ENCODE measurements at regions not wholly inside any gene's neighbourhood (a gene's known extent, or its start where the extent isn't known, plus 50 kb on each side); places are given as distances from the start of the nearest gene placed in this dataset.

DNA sequence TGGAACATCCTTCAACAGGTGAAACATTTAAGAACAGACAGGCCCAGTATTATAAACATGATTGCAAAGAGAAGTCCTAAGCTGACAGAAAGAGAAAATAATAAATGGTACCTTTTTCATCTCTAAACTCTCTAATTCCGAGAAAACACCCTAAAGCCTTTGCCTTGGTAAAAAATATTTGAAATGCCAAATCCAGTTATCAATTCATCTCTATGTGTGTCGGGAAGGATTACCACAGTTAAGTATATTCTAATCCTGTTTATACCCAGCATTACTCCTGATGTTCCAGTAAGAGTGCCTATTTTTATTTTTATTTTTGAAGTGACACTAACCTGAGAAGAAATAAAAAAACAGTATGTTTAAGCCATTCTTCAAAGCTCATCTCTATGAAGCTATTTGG, 219.3 kb upstream of the NANOGP8 start:
- peaks cover 34% of the 10 kb centered on the region for H3K4me1 ChIP-seq (ENCODE audit: insufficient read depth, low read length)
- H3K27me3 ChIP-seq (ENCODE audit: control insufficient read depth in 1 of 2, insufficient read depth in 2 of 2, low read length in 2 of 2): no peaks in the 10 kb centered on the region
- H3K9ac ChIP-seq (ENCODE audit: low read length): no peak overlapping the region
- H3K4me3 ChIP-seq (ENCODE audit: low read depth in 1 of 2, low read length in 2 of 2): no peak overlapping the region
- no peak overlapping the region for H3K27ac ChIP-seq (ENCODE audit: low read depth, low read length)
- H3K9me3 ChIP-seq (ENCODE audit: low read length): no peaks in the 10 kb centered on the region
- no peaks in the 10 kb centered on the region for H3K36me3 ChIP-seq (ENCODE audit: insufficient read depth, low read length)

DNA sequence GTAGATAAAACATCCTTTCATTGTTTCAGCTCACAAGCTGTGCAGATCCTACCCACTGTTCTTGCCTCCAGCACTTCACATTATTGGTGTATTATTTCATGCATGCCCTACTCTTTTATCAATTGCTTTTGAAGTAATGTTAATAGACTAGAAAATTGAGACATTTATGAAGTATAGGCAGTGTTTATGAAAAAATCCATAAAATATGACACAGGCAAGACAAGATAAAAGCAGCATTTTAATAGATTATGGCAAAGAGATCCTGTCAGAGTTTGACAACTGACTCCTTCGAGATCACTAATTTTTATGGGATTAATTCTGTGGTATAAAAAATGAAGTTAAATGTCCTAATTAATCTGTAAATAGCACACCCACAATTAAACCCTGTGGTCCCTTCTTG, 217.2 kb upstream of the NANOGP8 start:
- Histone ChIP-seq H3K36me3 (ENCODE audit: insufficient read depth, low read length) (no peaks in the 10 kb centered on the region), H3K27me3 (ENCODE audit: control insufficient read depth in 1 of 2, insufficient read depth in 2 of 2, low read length in 2 of 2) (no peaks in the 10 kb centered on the region), H3K4me3 (ENCODE audit: low read depth in 1 of 2, low read length in 2 of 2) (no peak overlapping the region), H3K9ac (ENCODE audit: low read length) (no peak overlapping the region), H3K4me1 (ENCODE audit: insufficient read depth, low read length) (peaks cover 23% of the 10 kb centered on the region), H3K9me3 (ENCODE audit: low read length) (no peaks in the 10 kb centered on the region), H3K27ac (ENCODE audit: low read depth, low read length) (no peak overlapping the region)

- H3K27ac ChIP-seq (ENCODE audit: low read depth, low read length): no peak overlapping the region
- H3K27me3 ChIP-seq (ENCODE audit: control insufficient read depth in 1 of 2, insufficient read depth in 2 of 2, low read length in 2 of 2): no peaks in the 10 kb centered on the region
- H3K36me3 ChIP-seq (ENCODE audit: insufficient read depth, low read length): no peaks in the 10 kb centered on the region
- H3K4me3 ChIP-seq (ENCODE audit: low read depth in 1 of 2, low read length in 2 of 2): no peak overlapping the region
- H3K9ac ChIP-seq (ENCODE audit: low read length): no peak overlapping the region
- peaks cover 10% of the 10 kb centered on the region for H3K4me1 ChIP-seq (ENCODE audit: insufficient read depth, low read length)
- no peaks in the 10 kb centered on the region for H3K9me3 ChIP-seq (ENCODE audit: low read length)
These were observed 216.0 kb upstream of the NANOGP8 start for GRCh38 chr15:35301088-35301487.

DNA sequence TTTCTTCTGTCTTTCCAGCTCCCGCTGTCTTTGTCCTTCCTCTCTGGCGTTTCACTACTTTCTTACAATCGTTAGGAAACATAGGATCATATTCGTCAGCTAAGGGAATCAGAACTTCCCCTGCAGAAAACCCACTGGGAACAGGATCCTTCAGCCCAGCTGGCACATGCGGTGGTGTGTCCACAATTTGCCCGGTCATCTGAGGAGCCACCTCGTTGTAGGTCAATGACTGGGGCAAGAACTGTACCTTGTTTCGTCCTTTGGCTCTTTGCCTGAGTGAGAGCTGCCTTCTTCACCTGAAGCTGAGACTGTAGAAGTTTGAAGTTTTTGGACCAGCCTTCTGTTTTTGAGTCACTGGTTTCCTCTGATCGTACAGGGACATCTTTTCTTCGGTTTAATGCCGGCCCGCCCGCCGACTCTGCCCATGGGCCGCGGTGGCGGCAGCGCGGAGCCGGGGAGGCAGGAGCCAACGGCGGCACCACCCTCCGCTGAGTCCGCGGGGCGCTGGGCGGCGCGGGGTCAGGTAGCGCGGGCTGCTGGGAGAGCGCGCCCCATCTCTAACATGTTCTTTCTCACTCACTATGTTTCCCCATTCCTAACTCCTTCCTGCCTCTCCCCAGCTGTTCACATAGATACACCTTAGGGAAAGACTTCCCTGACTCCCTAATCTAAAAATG, 214.1 kb upstream of the NANOGP8 start:
- no peak overlapping the region for H3K9ac ChIP-seq (ENCODE audit: low read length)
- H3K4me1 ChIP-seq (ENCODE audit: insufficient read depth, low read length): no peaks in the 10 kb centered on the region

GRCh38 chr15:35298509-35298908, 213.4 kb upstream of the NANOGP8 start:
- H3K9me3 ChIP-seq (ENCODE audit: low read length): no peaks in the 10 kb centered on the region
- no peak overlapping the region for H3K9ac ChIP-seq (ENCODE audit: low read length)
- no peak overlapping the region for H3K27ac ChIP-seq (ENCODE audit: low read depth, low read length)
- no peak overlapping the region for H3K4me3 ChIP-seq (ENCODE audit: low read depth in 1 of 2, low read length in 2 of 2)
- no peaks in the 10 kb centered on the region for H3K27me3 ChIP-seq (ENCODE audit: control insufficient read depth in 1 of 2, insufficient read depth in 2 of 2, low read length in 2 of 2)
- no peaks in the 10 kb centered on the region for H3K36me3 ChIP-seq (ENCODE audit: insufficient read depth, low read length)
- peaks cover 3% of the 10 kb centered on the region for H3K4me1 ChIP-seq (ENCODE audit: insufficient read depth, low read length)

More for the DNA sequence above, 214.1 kb upstream of the NANOGP8 start:
- Histone ChIP-seq H3K27ac (ENCODE audit: low read depth, low read length) (no peak overlapping the region), H3K4me3 (ENCODE audit: low read depth in 1 of 2, low read length in 2 of 2) (no peak overlapping the region), H3K36me3 (ENCODE audit: insufficient read depth, low read length) (no peaks in the 10 kb centered on the region), H3K9me3 (ENCODE audit: low read length) (no peaks in the 10 kb centered on the region), H3K27me3 (ENCODE audit: control insufficient read depth in 1 of 2, insufficient read depth in 2 of 2, low read length in 2 of 2) (no peaks in the 10 kb centered on the region)

DNA sequence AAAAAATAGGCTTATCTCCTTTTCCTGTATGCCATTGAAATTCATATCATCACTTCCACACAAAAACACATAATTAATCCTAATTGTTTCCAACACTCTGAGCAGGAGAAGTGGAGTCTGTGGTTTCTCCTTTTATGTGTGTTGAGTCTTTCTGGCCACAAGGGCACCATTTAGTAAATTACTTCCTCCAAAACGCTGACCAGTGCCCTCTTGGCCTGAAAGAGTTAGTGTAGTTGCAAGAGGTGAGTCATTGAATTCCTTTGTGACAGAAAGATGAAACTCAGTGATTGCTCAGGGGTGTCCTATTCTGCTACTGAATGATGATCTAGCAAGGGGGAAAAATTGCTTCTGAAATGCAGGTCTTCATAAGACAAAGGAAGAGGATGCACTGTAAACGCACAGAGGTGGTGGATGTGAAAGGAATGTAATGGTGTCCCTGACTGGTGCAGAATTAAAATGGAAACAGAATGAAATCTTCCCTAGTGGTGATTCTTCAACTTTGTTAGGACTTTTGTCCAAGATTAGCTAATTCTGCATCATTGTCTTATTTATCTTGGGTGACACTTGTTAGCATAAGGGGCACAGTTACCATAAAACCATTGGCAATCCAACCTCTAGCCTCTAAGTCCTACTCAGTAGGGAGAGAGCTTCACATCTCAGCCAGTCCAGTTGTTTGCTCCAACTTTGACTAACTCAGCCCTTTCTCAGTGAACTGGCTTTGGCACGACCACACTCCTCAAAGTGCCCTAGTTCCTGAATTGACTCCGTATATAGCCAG, 208.4 kb upstream of the NANOGP8 start:
- H3K36me3 ChIP-seq (ENCODE audit: insufficient read depth, low read length): no peaks in the 10 kb centered on the region
- no peaks in the 10 kb centered on the region for H3K9me3 ChIP-seq (ENCODE audit: low read length)
- H3K27ac ChIP-seq (ENCODE audit: low read depth, low read length): no peak overlapping the region
- no peak overlapping the region for H3K9ac ChIP-seq (ENCODE audit: low read length)
- H3K4me3 ChIP-seq (ENCODE audit: low read depth in 1 of 2, low read length in 2 of 2): no peak overlapping the region
- H3K27me3 ChIP-seq (ENCODE audit: control insufficient read depth in 1 of 2, insufficient read depth in 2 of 2, low read length in 2 of 2): no peaks in the 10 kb centered on the region
- peaks cover 14% of the 10 kb centered on the region for H3K4me1 ChIP-seq (ENCODE audit: insufficient read depth, low read length)

- H3K9ac ChIP-seq (ENCODE audit: low read length): no peak overlapping the region
- no peak overlapping the region for H3K27ac ChIP-seq (ENCODE audit: low read depth, low read length)
- no peaks in the 10 kb centered on the region for H3K9me3 ChIP-seq (ENCODE audit: low read length)
- H3K36me3 ChIP-seq (ENCODE audit: insufficient read depth, low read length): no peaks in the 10 kb centered on the region
- peaks cover 14% of the 10 kb centered on the region for H3K4me1 ChIP-seq (ENCODE audit: insufficient read depth, low read length)
- H3K4me3 ChIP-seq (ENCODE audit: low read depth in 1 of 2, low read length in 2 of 2): no peak overlapping the region
- no peaks in the 10 kb centered on the region for H3K27me3 ChIP-seq (ENCODE audit: control insufficient read depth in 1 of 2, insufficient read depth in 2 of 2, low read length in 2 of 2)
These were observed 205.2 kb upstream of the NANOGP8 start for GRCh38 chr15:35290301-35290721.

- Histone ChIP-seq H3K27me3 (ENCODE audit: control insufficient read depth in 1 of 2, insufficient read depth in 2 of 2, low read length in 2 of 2) (no peaks in the 10 kb centered on the region), H3K27ac (ENCODE audit: low read depth, low read length) (no peak overlapping the region), H3K36me3 (ENCODE audit: insufficient read depth, low read length) (no peaks in the 10 kb centered on the region), H3K4me3 (ENCODE audit: low read depth in 1 of 2, low read length in 2 of 2) (no peak overlapping the region), H3K4me1 (ENCODE audit: insufficient read depth, low read length) (peaks cover 14% of the 10 kb centered on the region), H3K9me3 (ENCODE audit: low read length) (no peaks in the 10 kb centered on the region), H3K9ac (ENCODE audit: low read length) (no peak overlapping the region)
These were observed 204.0 kb upstream of the NANOGP8 start for GRCh38 chr15:35289024-35289617.

DNA sequence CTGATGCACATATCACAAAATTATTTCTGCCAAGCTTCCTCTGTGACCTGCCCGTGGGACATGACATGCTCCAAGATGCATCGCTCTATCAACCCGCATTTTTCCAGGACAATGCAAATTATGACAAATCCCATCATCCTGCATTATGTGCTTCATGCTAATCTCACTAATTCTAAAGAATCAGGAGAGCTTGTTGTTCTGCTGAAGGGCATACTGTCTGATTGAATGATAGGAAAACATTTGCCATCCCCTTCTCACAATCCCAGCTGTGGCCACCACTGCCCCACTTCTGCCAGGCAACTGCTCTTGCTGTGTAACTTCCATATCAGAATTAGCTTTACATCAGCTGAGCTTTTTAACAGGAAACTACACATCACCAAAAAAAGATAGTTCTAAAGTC, 203.5 kb upstream of the NANOGP8 start:
- no peak overlapping the region for H3K27ac ChIP-seq (ENCODE audit: low read depth, low read length)
- H3K4me1 ChIP-seq (ENCODE audit: insufficient read depth, low read length): peaks cover 11% of the 10 kb centered on the region
- H3K9ac ChIP-seq (ENCODE audit: low read length): no peak overlapping the region
- no peaks in the 10 kb centered on the region for H3K27me3 ChIP-seq (ENCODE audit: control insufficient read depth in 1 of 2, insufficient read depth in 2 of 2, low read length in 2 of 2)
- no peaks in the 10 kb centered on the region for H3K36me3 ChIP-seq (ENCODE audit: insufficient read depth, low read length)
- H3K9me3 ChIP-seq (ENCODE audit: low read length): no peaks in the 10 kb centered on the region
- H3K4me3 ChIP-seq (ENCODE audit: low read depth in 1 of 2, low read length in 2 of 2): no peak overlapping the region

- no peak overlapping the region for H3K4me3 ChIP-seq (ENCODE audit: low read depth in 1 of 2, low read length in 2 of 2)
- no peaks in the 10 kb centered on the region for H3K9me3 ChIP-seq (ENCODE audit: low read length)
- no peaks in the 10 kb centered on the region for H3K27me3 ChIP-seq (ENCODE audit: control insufficient read depth in 1 of 2, insufficient read depth in 2 of 2, low read length in 2 of 2)
- no peak overlapping the region for H3K27ac ChIP-seq (ENCODE audit: low read depth, low read length)
- H3K36me3 ChIP-seq (ENCODE audit: insufficient read depth, low read length): no peaks in the 10 kb centered on the region
- H3K9ac ChIP-seq (ENCODE audit: low read length): no peak overlapping the region
- no peaks in the 10 kb centered on the region for H3K4me1 ChIP-seq (ENCODE audit: insufficient read depth, low read length)
These were observed 201.6 kb upstream of the NANOGP8 start for GRCh38 chr15:35286721-35287120.

GRCh38 chr15:35282965-35283496, 197.9 kb upstream of the NANOGP8 start:
- Histone ChIP-seq H3K36me3 (ENCODE audit: insufficient read depth, low read length) (no peaks in the 10 kb centered on the region), H3K4me3 (ENCODE audit: low read depth in 1 of 2, low read length in 2 of 2) (no peak overlapping the region), H3K27me3 (ENCODE audit: control insufficient read depth in 1 of 2, insufficient read depth in 2 of 2, low read length in 2 of 2) (no peaks in the 10 kb centered on the region), H3K27ac (ENCODE audit: low read depth, low read length) (no peak overlapping the region), H3K9me3 (ENCODE audit: low read length) (no peaks in the 10 kb centered on the region), H3K9ac (ENCODE audit: low read length) (no peak overlapping the region), H3K4me1 (ENCODE audit: insufficient read depth, low read length) (no peaks in the 10 kb centered on the region)
